NCI-H2081 (cell line): ENCODE measurements at regions not wholly inside any gene's neighbourhood (a gene's known extent, or its start where the extent isn't known, plus 50 kb on each side); places are given as distances from the start of the nearest gene placed in this dataset.

Experiments
- DNase-seq, 2 experiments: peaks; one replicate each; lab custom pipeline; 2025; lab: John Stamatoyannopoulos, UW

- DNase-seq = no peak
Observed at GRCh38 chr20:48300529-48300928, 515.2 kb upstream of the SULF2 start.

- peak; percentile 63 to 80 for DNase-seq
Observed at GRCh38 chr20:48298851-48299484, 513.7 kb upstream of the SULF2 start.

GRCh38 chr20:48298433-48298832, 513.2 kb upstream of the SULF2 start:
- no peak for DNase-seq

- DNase-seq = no peak
Observed at GRCh38 chr20:48295966-48296421, 510.7 kb upstream of the SULF2 start.

GRCh38 chr20:48295445-48295903, 510.2 kb upstream of the SULF2 start:
- no peak for DNase-seq

- no peak for DNase-seq
Observed at GRCh38 chr20:48294942-48295341, 509.7 kb upstream of the SULF2 start.

- DNase-seq = no peak
Observed at GRCh38 chr20:48294196-48294595, 508.9 kb upstream of the SULF2 start.

GRCh38 chr20:48293671-48294070, 508.4 kb upstream of the SULF2 start:
- DNase-seq = no peak

- DNase-seq = no peak
Observed at GRCh38 chr20:48292806-48293205, 507.5 kb upstream of the SULF2 start.

GRCh38 chr20:48291896-48292295, 506.6 kb upstream of the SULF2 start:
- no peak for DNase-seq

- DNase-seq = no peak
Observed at GRCh38 chr20:48288930-48289507, 503.7 kb upstream of the SULF2 start.

GRCh38 chr20:48287552-48288170, 502.4 kb upstream of the SULF2 start:
- no peak for DNase-seq

- DNase-seq = no peak
Observed at GRCh38 chr20:48287021-48287494, 501.8 kb upstream of the SULF2 start.

- DNase-seq = no peak
Observed at GRCh38 chr20:48286601-48287000, 501.3 kb upstream of the SULF2 start.

- DNase-seq = no peak
Observed at GRCh38 chr20:48285656-48286055, 500.4 kb upstream of the SULF2 start.

GRCh38 chr20:48284837-48285236, 499.6 kb upstream of the SULF2 start:
- no peak for DNase-seq

GRCh38 chr20:48284315-48284714, 499.0 kb upstream of the SULF2 start:
- no peak for DNase-seq

- DNase-seq = peak in 1 of 2 experiments; percentile 30
Observed at GRCh38 chr20:48283470-48284110, 498.3 kb upstream of the SULF2 start.

GRCh38 chr20:48282591-48283228, 497.4 kb upstream of the SULF2 start:
- DNase-seq = no peak

GRCh38 chr20:48281501-48281900, 496.2 kb upstream of the SULF2 start:
- DNase-seq = no peak

GRCh38 chr20:48278961-48279481, 493.7 kb upstream of the SULF2 start:
- no peak for DNase-seq

GRCh38 chr20:48277266-48277665, 492.0 kb upstream of the SULF2 start:
- no peak for DNase-seq
